CD4-positive, alpha-beta T cell (primary cell): ENCODE measurements at regions not wholly inside any gene's neighbourhood (a gene's known extent, or its start where the extent isn't known, plus 50 kb on each side); places are given as distances from the start of the nearest gene placed in this dataset.

Experiments
- ATAC-seq: fragments of 200-7000 bp; cut with Tn5 transposase; one replicate; pipeline ENCODE4 v1.10.0; 2022; ENCODE audit warnings: mild to moderate bottlenecking; ENCODE audit not compliant: poor library complexity
- CTCF ChIA-PET: fragments of 350-600 bp; sonication (Branson Sonifier 250); formaldehyde crosslinking; loops from one replicate; lab custom pipeline; 2021; ENCODE audit warnings: antibody characterized with exemption, inconsistent platforms; lab: Charles Lee
- POLR2A ChIA-PET: fragments of 350-600 bp; sonication (Branson Sonifier 250); formaldehyde crosslinking; loops from one replicate; lab custom pipeline; 2021; ENCODE audit warnings: antibody characterized with exemption, inconsistent platforms; lab: Charles Lee
- DNase-seq, 14 experiments: peaks; one replicate each; pipeline ENCODE4 v3.0.0-alpha.2; 2013 to 2020; ENCODE audit warnings: mixed read lengths in 2 of 14
- H3K27ac ChIP-seq, 2 donors: one replicate each; pipeline versions ENCODE4 v1.5.1 to v1.7.0; 2013; ENCODE audit warnings: low read length in 2 of 2, low read depth in 1 of 2, mild to moderate bottlenecking in 1 of 2
- H3K27me3 ChIP-seq, 2 experiments: 1 replicate in 1 of 2; 2 replicates in 1 of 2; pipeline versions ENCODE4 v1.6.1 to v1.7.0; 2013; ENCODE audit warnings: low read length in 2 of 2, control low read depth in 1 of 2, mild to moderate bottlenecking in 1 of 2, moderate library complexity in 1 of 2; ENCODE audit not compliant: insufficient read depth in 2 of 2, control insufficient read depth in 1 of 2
- H3K36me3 ChIP-seq: one replicate; pipeline ENCODE4 v1.6.1; 2013; ENCODE audit warnings: low read length, control low read depth; ENCODE audit not compliant: insufficient read depth
- H3K4me1 ChIP-seq: one replicate; pipeline ENCODE4 v1.6.1; 2013; ENCODE audit warnings: low read length, control low read depth; ENCODE audit not compliant: insufficient read depth
- H3K4me3 ChIP-seq: one replicate; pipeline ENCODE4 v1.5.1; 2013; ENCODE audit warnings: mild to moderate bottlenecking, low read length, moderate library complexity
- H3K9me3 ChIP-seq, 2 experiments: 1 replicate in 1 of 2; 2 replicates in 1 of 2; pipeline versions ENCODE4 v1.6.1 to v1.7.0; 2013; ENCODE audit warnings: low read length in 2 of 2, mild to moderate bottlenecking in 2 of 2, control low read depth in 1 of 2, moderate library complexity in 1 of 2; ENCODE audit not compliant: control insufficient read depth in 1 of 2, insufficient read depth in 1 of 2
- H3K27ac Mint-ChIP-seq: one replicate; pipeline ENCODE4 v1.8.0; 2020; ENCODE audit warnings: mixed read lengths
- H3K27me3 Mint-ChIP-seq: one replicate; pipeline ENCODE4 v1.8.0; 2021; ENCODE audit warnings: mixed read lengths
- H3K36me3 Mint-ChIP-seq: one replicate; pipeline ENCODE4 v1.8.0; 2021; ENCODE audit warnings: low read depth, mixed read lengths
- H3K4me1 Mint-ChIP-seq: one replicate; pipeline ENCODE4 v1.8.0; 2021; ENCODE audit warnings: low read depth, mixed read lengths
- H3K4me3 Mint-ChIP-seq: one replicate; pipeline ENCODE4 v1.8.0; 2020; ENCODE audit warnings: mild to moderate bottlenecking, mixed read lengths
- H3K9me3 Mint-ChIP-seq: one replicate; pipeline ENCODE4 v1.8.0; 2020; ENCODE audit warnings: mixed read lengths
- CTCF ChIP-seq: fragments of 200-600 bp; IDR thresholded peaks from one replicate; pipeline ENCODE4 v1.8.0; 2022; ENCODE audit warnings: antibody characterized with exemption, mild to moderate bottlenecking
- intact Hi-C, 2 experiments: fragments of 100-400 bp; cut with DNase I in 1 of 2; cut with micrococcal nuclease in 1 of 2; formaldehyde crosslinking; loops; one replicate each; pipeline versions ENCODE4 v1.15.1 to v1.9.0; 2023 to 2025; cut with DNase I, micrococcal nuclease

GRCh38 chr12:95395696-95396095 is 78.3 kb upstream of the METAP2 start:
- TF ChIP-seq CTCF = no peak
- no peaks in the 10 kb centered on the region for H3K4me1 ChIP-seq
- DNase-seq (no peak), ATAC-seq (no peak)
- H3K27ac ChIP-seq = no peak overlapping the region
- no peaks in the 10 kb centered on the region for H3K36me3 ChIP-seq
- intact Hi-C loops = no loop called here
- CTCF ChIA-PET = no interaction called here
- peaks cover 0 to 2% of the 10 kb centered on the region in 2 experiments for H3K27me3 ChIP-seq
- peaks cover 9 to 10% of the 10 kb centered on the region in 2 experiments for H3K9me3 ChIP-seq
- Mint-ChIP-seq H3K4me3 (no peak overlapping the region), H3K36me3 (no peaks in the 10 kb centered on the region), H3K27ac (no peak overlapping the region), H3K27me3 (peaks cover 11% of the 10 kb centered on the region), H3K4me1 (no peaks in the 10 kb centered on the region), H3K9me3 (no peaks in the 10 kb centered on the region)
- H3K4me3 ChIP-seq = no peak overlapping the region
- POLR2A ChIA-PET = no interaction called here

GRCh38 chr12:95396849-95397468 is 77.0 kb upstream of the METAP2 start:
- intact Hi-C loops = no loop called here
- H3K4me3 ChIP-seq = no peak overlapping the region
- Mint-ChIP-seq H3K36me3 (no peaks in the 10 kb centered on the region), H3K4me3 (no peak overlapping the region), H3K9me3 (no peaks in the 10 kb centered on the region), H3K4me1 (no peaks in the 10 kb centered on the region), H3K27ac (no peak overlapping the region), H3K27me3 (peaks cover 11% of the 10 kb centered on the region)
- H3K36me3 ChIP-seq = no peaks in the 10 kb centered on the region
- no peak overlapping the region for H3K27ac ChIP-seq
- ChIA-PET POLR2A (no interaction called here), CTCF (no interaction called here)
- peaks cover 0 to 5% of the 10 kb centered on the region in 2 experiments for H3K27me3 ChIP-seq
- H3K9me3 ChIP-seq = peaks cover 9 to 10% of the 10 kb centered on the region in 2 experiments
- DNase-seq (no peak), ATAC-seq (no peak)
- TF ChIP-seq CTCF = no peak
- no peaks in the 10 kb centered on the region for H3K4me1 ChIP-seq

- no peak for DNase-seq
Observed at GRCh38 chr12:95397571-95397970, 76.4 kb upstream of the METAP2 start.

More at GRCh38 chr12:95397571-95397970, 76.4 kb upstream of the METAP2 start:
- Mint-ChIP-seq H3K9me3 (no peaks in the 10 kb centered on the region), H3K27me3 (peaks cover 12% of the 10 kb centered on the region), H3K4me1 (no peaks in the 10 kb centered on the region), H3K27ac (no peak overlapping the region), H3K4me3 (no peak overlapping the region), H3K36me3 (no peaks in the 10 kb centered on the region)
- H3K27me3 ChIP-seq = peaks cover 0 to 5% of the 10 kb centered on the region in 2 experiments
- peaks cover 9 to 10% of the 10 kb centered on the region in 2 experiments for H3K9me3 ChIP-seq
- TF ChIP-seq CTCF = no peak
- POLR2A ChIA-PET = no interaction called here
- H3K36me3 ChIP-seq = no peaks in the 10 kb centered on the region
- CTCF ChIA-PET = no interaction called here
- ATAC-seq = no peak
- no peaks in the 10 kb centered on the region for H3K4me1 ChIP-seq
- no peak overlapping the region for H3K4me3 ChIP-seq
- H3K27ac ChIP-seq = no peak overlapping the region
- intact Hi-C loops = no loop called here
